HFFc6 (cell line): ENCODE measurements at regions not wholly inside any gene's neighbourhood (a gene's known extent, or its start where the extent isn't known, plus 50 kb on each side); places are given as distances from the start of the nearest gene placed in this dataset.

Experiments used
- DNase-seq: peaks from one replicate; pipeline ENCODE4 v3.0.0-alpha.2; 2018
- H3K27ac Mint-ChIP-seq: 2 replicates; pipeline ENCODE4 v1.8.0; 2020; ENCODE audit warnings: mild to moderate bottlenecking, mixed read lengths
- H3K27me3 Mint-ChIP-seq: 2 replicates; pipeline ENCODE4 v1.8.0; 2021; ENCODE audit warnings: mild to moderate bottlenecking, moderate library complexity, mixed read lengths; ENCODE audit not compliant: insufficient read depth
- H3K36me3 Mint-ChIP-seq: 2 replicates; pipeline ENCODE4 v1.8.0; 2021; ENCODE audit warnings: low read depth, mixed read lengths
- H3K4me1 Mint-ChIP-seq: 2 replicates; pipeline ENCODE4 v1.8.0; 2020; ENCODE audit warnings: low read depth, mixed read lengths
- H3K4me3 Mint-ChIP-seq: 2 replicates; pipeline ENCODE4 v1.8.0; 2020; ENCODE audit warnings: mild to moderate bottlenecking, moderate library complexity, mixed read lengths
- H3K9me3 Mint-ChIP-seq: 2 replicates; pipeline ENCODE4 v1.8.0; 2020; ENCODE audit warnings: mild to moderate bottlenecking, mixed read lengths
- CTCF ChIP-seq: fragments of 200-600 bp; sonication (generic); IDR thresholded peaks from 2 replicates; pipeline ENCODE4 v1.5.0; 2021; ENCODE audit warnings: antibody characterized with exemption, mild to moderate bottlenecking

GRCh38 chr11:120061036-120061760 lies 76.7 kb downstream of the TRIM29 start:
- no peak for TF ChIP-seq CTCF
- H3K4me1 Mint-ChIP-seq, result peaks cover 7% of the 10 kb centered on the region; the same call in 1 of the 2 replicates
- H3K9me3 Mint-ChIP-seq, result no peaks in the 10 kb centered on the region; the same call in 1 of the 2 replicates
- peaks cover 55% of the 10 kb centered on the region for H3K27me3 Mint-ChIP-seq
- H3K36me3 Mint-ChIP-seq, result no peaks in the 10 kb centered on the region
- peak; percentile 15 for DNase-seq
- no peak overlapping the region for H3K27ac Mint-ChIP-seq
- H3K4me3 Mint-ChIP-seq, result no peak overlapping the region

- H3K27ac Mint-ChIP-seq, result no peak overlapping the region
Observed at GRCh38 chr11:120060512-120060911, 77.4 kb downstream of the TRIM29 start.

GRCh38 chr11:120058931-120059330 lies 79.0 kb downstream of the TRIM29 start:
- Mint-ChIP-seq H3K4me1 (peaks cover 7% of the 10 kb centered on the region; the same call in 1 of the 2 replicates), H3K27me3 (peaks cover 37% of the 10 kb centered on the region), H3K36me3 (no peaks in the 10 kb centered on the region), H3K27ac (no peak overlapping the region), H3K4me3 (no peak overlapping the region), H3K9me3 (no peaks in the 10 kb centered on the region; the same call in 1 of the 2 replicates)
- no peak for TF ChIP-seq CTCF
- no peak for DNase-seq

More at GRCh38 chr11:120060512-120060911, 77.4 kb downstream of the TRIM29 start:
- no peak for DNase-seq
- no peak for TF ChIP-seq CTCF
- peaks cover 49% of the 10 kb centered on the region for H3K27me3 Mint-ChIP-seq
- no peak overlapping the region for H3K4me3 Mint-ChIP-seq
- no peaks in the 10 kb centered on the region; the same call in 1 of the 2 replicates for H3K9me3 Mint-ChIP-seq
- H3K36me3 Mint-ChIP-seq, result no peaks in the 10 kb centered on the region
- H3K4me1 Mint-ChIP-seq, result peaks cover 7% of the 10 kb centered on the region; the same call in 1 of the 2 replicates

- Mint-ChIP-seq H3K4me3 (no peak overlapping the region), H3K4me1 (peaks cover 7% of the 10 kb centered on the region; the same call in 1 of the 2 replicates), H3K27me3 (peaks cover 29% of the 10 kb centered on the region), H3K9me3 (no peaks in the 10 kb centered on the region; the same call in 1 of the 2 replicates), H3K36me3 (no peaks in the 10 kb centered on the region), H3K27ac (no peak overlapping the region)
- DNase-seq, result no peak
- TF ChIP-seq CTCF, result no peak
Observed at GRCh38 chr11:120057595-120058581, 80.0 kb downstream of the TRIM29 start.

- DNase-seq, result no peak
- H3K27ac Mint-ChIP-seq, result no peak overlapping the region
- peaks cover 23% of the 10 kb centered on the region for H3K27me3 Mint-ChIP-seq
- no peaks in the 10 kb centered on the region; the same call in 1 of the 2 replicates for H3K9me3 Mint-ChIP-seq
- no peaks in the 10 kb centered on the region for H3K36me3 Mint-ChIP-seq
- H3K4me3 Mint-ChIP-seq, result no peak overlapping the region
- no peak for TF ChIP-seq CTCF
- H3K4me1 Mint-ChIP-seq, result peaks cover 7% of the 10 kb centered on the region; the same call in 1 of the 2 replicates
Observed at GRCh38 chr11:120057028-120057330, 80.9 kb downstream of the TRIM29 start.
